Posterior vena cava (tissue), 2 donors: ENCODE measurements at regions not wholly inside any gene's neighbourhood (a gene's known extent, or its start where the extent isn't known, plus 50 kb on each side); places are given as distances from the start of the nearest gene placed in this dataset.

Experiments used
- DNase-seq: peaks from one replicate; pipeline ENCODE4 v3.0.0-alpha.2; 2020; ENCODE audit warnings: low spot score
- intact Hi-C, 2 donors: fragments of 100-400 bp; cut with DNase I; formaldehyde crosslinking; loops; one replicate each; pipeline versions ENCODE4 v1.14.1 to v1.14.2; 2022 to 2023
- donor health status: DM: yes; HTN: yes; CAD: no.
- donor health status: DM: yes; HTN: yes; CAD: no.

DNA sequence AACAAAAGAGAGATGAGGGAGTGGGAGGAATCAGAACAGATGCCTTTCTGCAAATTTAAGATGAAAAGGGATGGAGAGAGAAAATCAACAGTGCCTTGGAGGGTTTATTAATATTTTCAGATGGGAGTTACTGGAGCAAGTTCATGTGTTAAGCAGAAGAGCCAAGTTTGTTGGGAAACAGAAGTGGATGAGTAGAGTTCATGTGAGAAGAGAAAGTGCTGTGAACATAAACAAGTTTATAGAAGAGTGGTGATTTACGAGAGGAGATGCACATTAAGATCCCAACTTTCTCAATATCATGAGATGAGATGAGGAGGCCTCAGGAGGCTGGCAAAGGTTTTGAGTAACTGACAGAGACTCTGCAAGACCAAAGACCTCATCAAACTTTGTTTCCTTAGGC, 274.1 kb upstream of the HTR2A start:
- intact Hi-C loops, result no loop called here
- DNase-seq, result no peak

DNA sequence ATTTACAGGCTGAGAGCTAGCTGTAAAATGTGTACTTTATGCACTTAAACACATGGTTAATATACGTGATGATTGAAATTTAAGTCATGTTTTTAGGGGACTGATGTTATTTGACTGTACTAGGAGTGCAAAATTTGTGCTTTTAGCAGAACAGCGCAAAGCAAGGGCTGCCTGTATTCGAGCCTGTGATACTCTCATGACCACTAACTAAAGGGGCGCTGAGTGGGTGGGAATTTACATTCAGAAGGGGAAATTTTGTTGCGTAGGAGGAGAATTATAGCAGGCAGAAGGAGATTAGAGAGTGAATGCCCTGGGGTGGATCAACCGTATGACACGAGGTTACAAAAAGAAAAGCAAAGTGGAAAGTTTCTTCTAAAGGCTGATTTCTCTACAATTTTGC, 271.8 kb upstream of the HTR2A start:
- intact Hi-C loops, result no loop called here
- no peak for DNase-seq

DNA sequence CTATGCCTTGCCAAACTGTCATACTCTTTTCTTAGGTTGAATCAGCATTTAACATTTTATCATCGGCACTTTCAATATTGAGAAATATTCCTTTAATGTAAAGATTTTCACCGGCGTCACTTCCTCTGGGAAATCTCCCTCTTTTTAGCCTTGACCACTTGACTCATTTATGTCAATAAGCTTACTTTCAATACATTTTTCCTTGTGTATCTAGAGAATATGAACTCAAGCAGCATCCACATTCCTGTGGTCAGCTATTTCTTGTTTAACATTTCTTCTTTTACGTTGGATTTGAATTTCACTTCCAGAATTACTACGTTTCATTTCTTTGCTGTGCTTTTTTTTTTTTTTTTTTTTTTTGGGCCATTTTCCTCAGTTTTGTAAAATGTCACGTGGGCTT, 271.2 kb upstream of the HTR2A start:
- intact Hi-C loops, result no loop called here

DNA sequence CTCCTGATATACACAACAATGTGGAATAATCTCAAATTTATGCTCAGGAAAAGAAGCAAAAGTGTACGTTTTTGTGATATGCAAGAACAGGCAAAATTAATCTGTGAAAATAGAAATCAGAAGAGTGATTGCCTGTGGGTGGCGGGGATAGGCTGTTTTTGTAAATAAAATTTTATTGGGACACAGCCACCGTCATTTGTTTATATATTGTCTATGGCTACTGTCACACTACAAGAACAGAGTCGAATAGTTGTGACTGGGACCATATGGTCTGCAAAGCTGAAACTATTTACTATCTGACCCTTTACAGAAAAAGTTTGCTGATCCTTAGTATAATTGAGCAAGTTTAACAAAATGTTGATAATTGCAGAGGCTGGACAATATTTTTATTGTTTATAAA, 269.5 kb upstream of the HTR2A start:
- intact Hi-C loops, result no loop called here
- no peak for DNase-seq

More for the DNA sequence above, 271.2 kb upstream of the HTR2A start:
- no peak for DNase-seq

DNA sequence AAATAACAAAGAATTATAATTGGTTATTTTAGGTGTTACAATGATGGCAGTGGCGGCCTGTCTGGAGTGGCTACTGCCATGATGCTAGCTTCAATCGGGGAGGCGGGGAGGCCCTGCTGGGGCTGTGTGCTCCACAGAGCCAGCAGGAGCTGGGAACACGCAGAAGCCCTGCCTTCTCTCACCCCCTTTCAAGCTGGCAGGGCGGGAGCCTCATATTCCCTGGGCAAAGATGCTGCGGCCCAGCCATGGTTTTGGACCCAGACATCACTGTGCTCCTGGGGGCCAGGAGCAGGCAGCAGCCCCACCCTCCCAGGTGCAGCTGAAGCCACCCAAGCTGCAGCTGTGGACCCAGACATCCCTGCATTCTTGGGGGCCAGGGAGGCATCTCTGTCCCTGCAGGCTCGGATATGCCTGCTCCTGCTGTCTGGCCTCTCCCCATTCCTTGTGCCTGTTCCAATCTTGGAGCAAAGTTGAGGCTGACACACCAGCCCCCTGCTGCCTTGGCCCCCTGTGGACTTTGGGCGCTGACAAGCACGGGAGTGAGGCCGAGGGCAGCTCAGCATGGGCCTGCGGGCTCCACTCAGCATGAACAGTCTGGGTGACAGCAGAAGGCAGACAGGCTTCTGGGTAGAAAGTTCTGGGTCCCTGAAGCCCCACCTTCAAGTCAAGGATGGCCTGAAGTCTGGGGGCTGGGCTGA, 263.1 kb upstream of the HTR2A start:
- no peak for DNase-seq
- intact Hi-C loops, result no loop called here

DNA sequence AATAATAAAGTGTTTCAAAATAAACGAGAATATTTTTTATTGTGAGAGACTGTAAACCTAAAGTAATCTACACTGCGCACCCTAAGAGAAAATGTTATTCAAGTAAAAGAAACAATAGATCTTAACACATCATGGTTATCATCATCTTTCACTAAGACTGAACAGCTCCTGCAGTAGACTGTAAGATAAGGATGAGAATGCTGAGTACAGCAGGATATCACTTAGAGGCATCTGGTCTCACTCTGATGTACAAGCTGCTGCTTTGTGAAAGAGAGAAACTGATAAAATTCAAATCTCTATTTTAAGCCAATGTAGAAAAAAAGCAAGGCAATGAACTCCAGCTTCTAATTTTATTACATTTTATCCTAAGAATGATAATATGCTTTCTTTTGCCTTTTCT, 261.7 kb upstream of the HTR2A start:
- intact Hi-C loops, result no loop called here
- DNase-seq, result no peak

DNA sequence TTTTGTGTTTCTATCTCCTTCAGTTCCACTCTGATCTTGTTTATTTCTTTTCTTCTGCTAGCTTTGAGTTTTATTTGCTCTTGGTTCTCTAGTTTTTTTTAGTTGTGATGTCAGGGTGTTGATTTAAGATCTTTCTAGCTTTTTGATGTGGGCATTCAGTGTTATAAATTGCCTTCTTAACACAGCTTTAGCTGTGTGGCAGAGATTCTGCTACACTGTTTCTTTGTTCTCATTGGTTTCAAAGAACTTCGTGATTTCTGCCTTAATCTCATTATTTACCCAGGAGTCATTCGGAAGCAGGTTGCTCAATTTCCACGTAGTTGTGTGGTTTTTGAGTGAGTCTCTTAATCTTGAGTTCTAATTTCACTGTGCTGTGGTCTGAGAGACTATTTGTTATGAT, 251.7 kb upstream of the HTR2A start:
- DNase-seq, result no peak
- intact Hi-C loops, result no loop called here

DNA sequence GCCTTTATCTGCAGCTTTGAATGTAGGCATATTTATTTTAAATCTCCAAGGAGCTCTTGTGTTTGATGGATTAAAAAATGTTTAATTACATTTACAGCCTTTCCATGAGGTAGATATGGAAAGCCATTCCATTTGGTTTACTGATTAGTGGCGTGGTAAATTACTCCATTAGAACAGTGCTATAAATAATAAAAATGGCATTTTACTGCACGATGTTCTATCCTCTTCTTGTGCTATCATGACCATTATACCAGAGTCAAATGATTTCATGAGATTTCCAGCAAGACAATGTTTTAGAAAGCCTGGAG, 250.9 kb upstream of the HTR2A start:
- intact Hi-C loops, result no loop called here

DNA sequence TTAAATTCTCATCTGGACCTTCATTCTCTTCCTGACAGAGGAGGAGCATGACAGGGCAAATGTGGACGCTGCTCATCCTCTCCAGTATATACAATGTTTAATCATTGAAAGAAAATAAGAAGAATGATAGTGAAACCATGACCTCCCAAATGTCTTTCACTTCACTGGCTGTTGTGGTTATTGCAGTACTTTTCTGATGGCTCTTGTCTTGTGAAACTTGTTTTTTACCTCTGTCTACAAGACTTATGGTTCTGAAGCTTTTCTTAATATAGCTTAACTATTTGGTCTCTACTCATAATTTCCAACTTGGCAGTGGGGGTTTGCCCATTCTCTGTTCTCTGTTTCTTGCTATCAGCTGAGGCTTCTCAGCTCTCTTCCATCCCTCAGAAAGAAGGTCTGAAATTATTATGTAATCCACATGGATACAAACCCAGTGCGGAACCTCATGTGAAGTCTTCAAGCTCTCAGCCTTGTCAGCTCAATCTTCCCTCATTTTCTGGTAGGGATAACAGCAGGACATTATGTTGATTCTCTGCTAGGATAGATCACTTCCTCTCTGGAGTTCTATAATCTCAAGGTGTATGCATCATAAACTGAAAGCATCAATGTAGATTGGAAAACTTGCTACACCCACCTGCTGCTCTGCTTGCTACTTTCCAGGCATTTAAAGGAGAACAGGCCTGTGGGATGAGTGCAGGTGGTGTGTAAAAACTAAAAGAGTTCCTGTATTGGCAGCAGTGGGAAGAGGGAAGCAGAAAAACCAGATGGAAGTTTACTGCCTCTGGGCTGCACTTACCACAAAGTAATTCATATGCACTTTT, 250.3 kb upstream of the HTR2A start:
- DNase-seq, result no peak
- intact Hi-C loops, result no loop called here

More for the DNA sequence above, 250.9 kb upstream of the HTR2A start:
- no peak for DNase-seq

DNA sequence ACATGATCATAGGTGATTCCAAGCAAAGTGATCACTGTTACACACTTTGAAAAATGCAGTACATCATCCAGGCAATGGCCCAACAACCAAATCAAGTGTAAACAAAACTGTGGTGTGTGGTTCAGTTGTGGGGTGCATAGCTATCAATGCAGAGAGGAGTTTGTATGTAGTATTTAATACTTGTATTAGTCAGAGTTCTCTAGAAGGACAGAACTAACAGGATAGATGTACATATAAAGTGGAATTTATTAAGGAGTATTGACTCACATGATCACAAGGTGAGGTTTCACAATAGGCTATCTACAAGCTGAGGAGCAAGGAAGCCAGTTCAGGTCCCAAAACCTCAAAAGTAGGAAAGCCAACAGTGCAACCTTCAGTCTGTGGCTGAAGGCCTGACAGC, 249.3 kb upstream of the HTR2A start:
- intact Hi-C loops, result no loop called here

DNA sequence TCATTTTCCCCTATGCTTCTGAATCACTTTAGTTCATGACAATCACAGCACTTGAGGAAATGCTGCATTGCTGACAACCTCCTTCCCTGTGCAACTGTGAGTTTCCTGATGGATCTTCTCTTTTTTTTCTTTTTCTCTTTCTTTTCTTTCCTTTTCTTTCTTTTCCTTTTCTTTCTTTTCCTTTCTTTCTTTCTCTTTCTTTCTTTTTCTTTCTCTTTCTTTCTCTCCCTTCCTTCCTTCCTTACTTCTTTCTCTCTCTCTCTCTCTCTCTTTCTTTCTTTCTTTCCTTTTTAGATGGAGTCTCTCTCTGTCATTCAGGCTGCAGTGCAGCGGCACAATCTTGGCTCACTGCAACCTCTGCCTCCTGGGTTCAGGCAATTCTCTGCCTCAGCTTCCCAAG, 247.9 kb upstream of the HTR2A start:
- intact Hi-C loops, result no loop called here
- DNase-seq, result no peak

More for the DNA sequence above, 249.3 kb upstream of the HTR2A start:
- DNase-seq, result no peak

DNA sequence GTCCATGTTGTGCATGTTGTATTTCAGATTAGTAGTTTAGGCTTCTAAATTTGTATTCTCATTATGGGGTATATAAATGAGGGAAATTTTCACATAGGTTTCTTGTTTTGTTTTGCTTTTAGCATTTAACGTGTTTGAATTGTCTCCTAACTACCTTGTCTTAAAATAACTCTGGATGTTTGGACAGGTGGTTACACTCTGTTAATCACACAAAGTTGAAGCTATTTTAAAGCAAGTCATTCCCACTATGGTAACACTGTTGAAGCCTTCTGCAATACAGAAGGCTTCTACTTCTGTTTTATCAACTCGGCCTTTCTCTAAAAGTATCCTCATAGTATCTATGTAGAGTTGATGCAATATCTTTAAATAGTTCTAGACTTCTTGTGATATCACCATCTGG, 245.3 kb upstream of the HTR2A start:
- intact Hi-C loops, result no loop called here

DNA sequence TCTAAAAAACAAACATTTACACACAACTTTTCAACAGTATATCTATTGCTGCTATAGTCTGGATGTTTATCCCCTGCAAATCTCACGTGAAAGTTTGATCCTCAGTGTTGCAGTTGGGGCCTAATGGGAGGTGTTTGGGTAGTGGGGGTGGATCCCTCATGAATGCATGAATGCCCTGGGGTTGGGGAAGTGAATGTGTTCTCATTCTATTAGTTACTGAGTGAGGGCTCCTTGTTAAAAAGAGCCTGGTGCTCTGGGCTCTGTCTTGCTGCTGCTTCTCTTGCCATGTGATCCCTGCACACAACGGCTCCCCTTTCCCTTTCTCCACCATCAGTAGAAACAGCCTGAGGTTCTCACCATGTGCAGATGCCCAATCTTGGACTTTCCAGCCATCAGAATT, 242.7 kb upstream of the HTR2A start:
- DNase-seq, result no peak
- intact Hi-C loops, result no loop called here

More for the DNA sequence above, 245.3 kb upstream of the HTR2A start:
- DNase-seq, result no peak

DNA sequence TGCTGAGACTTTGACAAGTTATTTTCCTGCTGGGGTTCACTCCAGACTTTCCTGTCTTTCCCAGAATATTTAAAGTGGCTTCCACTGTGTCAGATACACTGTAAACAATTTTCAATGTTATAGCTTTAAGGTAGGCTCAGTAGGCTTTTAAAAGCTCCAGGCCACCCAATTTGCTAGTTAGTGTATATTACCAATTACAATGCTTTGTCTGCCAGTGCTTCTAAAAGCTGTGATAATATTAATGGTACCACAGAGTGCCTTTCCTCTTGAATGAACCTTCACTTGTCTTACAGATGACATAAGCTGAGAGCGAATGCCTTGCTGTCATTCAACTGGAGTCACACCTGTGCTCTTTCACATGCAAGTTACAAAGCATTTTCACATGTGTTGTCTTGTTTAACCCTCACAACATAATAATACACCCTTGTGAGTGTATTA, 239.7 kb upstream of the HTR2A start:
- no peak for DNase-seq
- intact Hi-C loops, result no loop called here

DNA sequence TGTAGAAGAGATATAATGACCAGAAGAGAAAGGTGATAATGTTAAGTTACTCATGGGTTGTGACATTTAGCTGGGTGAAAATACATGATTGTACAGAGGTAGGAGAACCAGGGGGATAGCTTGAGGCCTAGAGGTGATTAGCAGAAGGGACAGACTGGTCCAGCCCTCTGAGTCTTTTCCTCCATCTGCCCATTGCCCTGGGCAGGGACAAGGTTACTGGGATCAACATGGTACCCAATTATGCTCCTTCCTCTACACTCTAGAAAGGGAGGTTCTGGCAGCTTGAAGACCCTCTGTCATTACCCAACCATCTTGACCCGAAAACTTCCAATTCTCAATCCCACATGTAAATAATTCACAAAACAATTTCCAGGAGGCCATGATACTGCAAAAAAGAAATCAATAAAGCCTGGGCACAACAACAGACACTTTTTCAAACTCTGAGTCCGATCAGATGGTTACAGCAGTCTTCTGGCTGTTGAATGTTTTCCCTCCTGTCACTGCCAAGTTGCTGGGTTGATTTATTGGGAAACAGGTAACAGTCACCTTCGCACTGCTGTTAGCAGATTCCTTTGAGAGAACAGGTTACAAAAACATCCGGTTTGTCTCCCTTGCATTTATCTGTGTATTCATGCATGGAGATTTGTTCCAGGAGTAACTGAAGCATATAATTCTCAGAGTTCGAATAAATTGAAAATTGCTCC, 239.1 kb upstream of the HTR2A start:
- intact Hi-C loops, result no loop called here
- DNase-seq, result no peak

DNA sequence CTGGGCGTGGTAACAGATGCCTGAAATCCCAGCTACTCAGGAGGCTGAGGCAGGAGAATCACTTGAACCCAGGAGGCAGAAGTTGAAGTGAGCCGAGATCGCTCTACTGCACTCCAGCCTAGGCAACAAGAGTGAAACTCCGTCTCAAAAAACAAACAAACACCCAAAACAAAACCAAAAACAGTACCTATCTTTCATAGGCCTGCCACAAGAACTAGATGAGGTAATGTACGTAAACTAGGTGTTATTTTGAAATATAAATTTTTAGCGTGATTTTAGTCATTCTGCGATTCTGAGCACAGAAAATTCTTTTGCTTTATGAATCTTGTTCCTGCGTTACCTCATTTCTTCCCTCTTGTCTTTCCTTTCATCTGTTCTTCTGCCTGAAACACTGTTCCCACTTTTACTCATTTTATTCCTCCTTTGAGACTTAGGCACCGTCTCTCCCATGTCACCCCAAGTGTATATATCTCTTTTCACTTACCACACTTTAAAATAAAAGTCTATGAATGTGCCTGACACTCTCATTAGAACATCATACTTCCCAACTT, 238.2 kb upstream of the HTR2A start:
- intact Hi-C loops, result no loop called here
- no peak for DNase-seq

DNA sequence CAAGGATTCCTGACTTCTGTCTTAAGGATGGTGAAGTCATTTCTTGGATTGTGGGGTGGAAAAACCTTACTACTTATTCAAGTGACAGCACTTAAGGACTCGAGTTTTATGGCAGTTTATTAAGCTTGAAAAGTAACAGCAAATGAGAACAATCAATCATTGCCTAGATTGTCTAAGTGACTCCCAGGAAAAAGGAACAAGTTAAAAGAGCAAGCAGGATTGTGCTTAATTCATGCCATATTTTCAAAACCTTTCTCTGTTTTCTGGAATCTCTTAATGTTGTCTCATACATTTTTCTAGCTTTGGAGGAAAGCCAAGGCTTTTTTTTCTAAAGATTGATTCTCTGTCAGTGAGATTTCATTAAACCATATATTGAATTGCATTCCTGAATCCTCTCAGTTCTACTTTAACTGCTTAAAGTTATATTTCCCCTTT, 236.2 kb upstream of the HTR2A start:
- intact Hi-C loops, result no loop called here
- no peak for DNase-seq

DNA sequence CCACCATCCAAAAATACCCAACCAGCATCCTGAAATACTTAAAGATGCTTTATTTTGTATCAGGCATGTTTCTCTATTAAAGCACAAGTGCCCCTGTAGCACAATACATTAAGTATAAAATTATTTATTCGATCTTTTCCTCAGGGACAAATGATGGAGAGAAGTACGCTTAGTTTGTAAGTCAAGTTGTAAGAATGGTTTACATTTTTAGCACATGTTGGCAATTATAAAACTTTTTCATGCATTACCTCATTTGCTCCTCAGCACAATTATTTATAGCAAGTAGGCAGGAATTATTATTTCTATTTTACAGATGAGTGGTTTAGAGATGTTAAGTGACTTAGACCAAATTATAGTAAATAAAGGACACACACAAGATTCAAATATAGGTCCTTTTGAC, 232.6 kb upstream of the HTR2A start:
- intact Hi-C loops, result no loop called here
- DNase-seq, result no peak

DNA sequence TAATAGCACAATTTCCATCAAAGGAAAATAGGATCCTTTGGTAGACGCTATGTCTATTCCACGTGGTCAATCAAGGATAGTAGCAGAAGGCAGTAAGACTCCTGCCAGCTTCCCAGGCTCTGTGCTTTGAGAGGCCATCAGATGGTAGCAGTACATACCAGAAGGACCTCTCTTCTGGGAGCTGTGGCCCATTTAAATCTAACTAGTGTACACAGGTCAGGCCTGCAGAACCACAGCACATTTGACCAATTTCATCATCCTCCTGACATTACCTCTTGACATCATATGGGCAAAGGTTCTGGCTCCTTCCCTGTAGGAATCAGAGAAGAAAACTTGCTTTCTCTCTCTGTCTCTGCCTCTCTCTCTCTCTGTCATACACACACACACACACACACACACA, 229.6 kb upstream of the HTR2A start:
- intact Hi-C loops, result no loop called here
- DNase-seq, result no peak

DNA sequence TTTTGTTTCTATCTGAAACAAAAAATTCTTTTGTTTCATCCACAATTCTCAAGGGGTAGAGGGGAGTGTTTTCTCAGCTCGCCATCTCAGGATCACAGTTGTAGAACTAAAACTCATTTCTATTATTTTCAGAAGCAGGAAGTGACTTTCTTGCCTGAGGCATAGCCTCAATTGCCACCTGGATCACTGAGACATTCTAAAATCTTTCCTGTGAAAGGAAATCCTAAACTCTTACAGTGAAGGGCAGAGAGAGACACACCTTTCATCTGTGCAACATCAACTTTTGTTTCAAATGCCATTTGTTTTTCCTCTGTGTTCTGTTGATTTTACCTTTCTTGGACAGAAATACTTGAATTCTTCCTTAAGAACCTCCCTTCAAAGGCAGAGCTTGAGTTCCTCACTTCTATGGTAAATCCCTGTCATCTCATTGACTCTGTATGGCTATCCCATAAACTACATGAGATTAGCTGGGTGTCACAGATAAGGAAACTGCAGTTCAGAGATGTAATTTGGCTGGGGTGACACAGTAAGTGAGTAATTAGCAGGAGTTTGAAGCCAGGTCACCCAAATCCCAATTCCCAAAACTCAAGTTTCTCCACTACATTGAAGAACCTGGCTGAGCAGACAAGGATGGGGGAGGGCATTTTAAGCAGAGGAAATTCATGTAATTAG, 224.4 kb upstream of the HTR2A start:
- no peak for DNase-seq
- intact Hi-C loops, result no loop called here
